ENCODE measurements at regions not wholly inside any gene's neighbourhood (a gene's known extent, or its start where the extent isn't known, plus 50 kb on each side); places are given as distances from the start of the nearest gene placed in this dataset.
"Not testable (repeated sequence)": the region's sequence is repeated elsewhere in the genome, so short reads cannot be mapped to it uniquely, and the experiment has no call there.

DNA sequence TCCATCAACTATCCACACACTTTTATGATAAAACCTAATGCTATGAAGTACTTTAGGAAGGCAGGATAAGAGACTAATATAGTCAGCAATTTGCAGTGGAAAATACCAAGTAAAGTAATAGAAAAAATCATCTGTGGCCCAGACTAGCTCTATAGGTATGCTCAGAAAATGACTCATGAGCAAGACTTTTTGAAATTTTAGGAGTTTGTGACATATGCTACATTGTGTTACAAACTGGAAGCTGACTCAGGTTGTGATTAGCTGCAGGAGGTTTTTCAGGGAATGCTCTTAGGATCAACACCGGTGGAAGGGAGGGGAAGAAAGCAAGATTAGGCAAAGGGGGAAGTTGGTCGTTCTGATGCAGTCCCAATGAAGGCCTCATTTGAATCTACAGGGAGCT lies 56.1 kb downstream of the FEZF1 start:
- 2% methylated on average over 2 of the region's 2 CpGs for WGBS (ENCODE audit: low lambda C conversion rate)
- intact Hi-C loops (cut with micrococcal nuclease; ENCODE audit: unreplicated experiment) (no loop called here), in situ Hi-C loops (cut with HindIII; ENCODE audit: extremely low pct_ligation_motif_present, low pct_unique_long_range_greater_than_20kb) (no loop called here)
- H3K79me2 ChIP-seq (ENCODE audit: insufficient read depth, low read length) = no peaks in the 10 kb centered on the region
- no peaks in the 10 kb centered on the region for H3K4me1 ChIP-seq (ENCODE audit: insufficient read depth, low read length)
- H3K9ac ChIP-seq (ENCODE audit: insufficient read depth, low read depth, low read length) = no peak overlapping the region
- BruUV-seq (replicated peaks) = no TSS peak
- no peak overlapping the region for H2AFZ ChIP-seq (ENCODE audit: low read length)
- H3K36me3 ChIP-seq (replicated peaks in 1 of 2; ENCODE audit: control insufficient read depth in 1 of 2, insufficient read depth in 2 of 2, low read length in 2 of 2) = no peaks in the 10 kb centered on the region
- H3K9me3 ChIP-seq (ENCODE audit: low read length) = no peaks in the 10 kb centered on the region
- 0 out of 5 replicates have a peak, but pooled peaks cover 0 to under 1% of the 10 kb centered on the region in 2 experiments for H3K27me3 ChIP-seq (ENCODE audit: control insufficient read depth in 1 of 2, insufficient read depth in 2 of 2, low read length in 2 of 2)
- FAIRE-seq (no peak), DNase-seq (ENCODE audit: low spot score) (no peak), ATAC-seq (no peak)
- CTCF ChIA-PET (ENCODE audit: low intra/inter-chr PET ratio, low total read pairs) = no interaction called here
- POLR2A ChIA-PET = no interaction called here
- no peaks in the 10 kb centered on the region for H4K20me1 ChIP-seq (ENCODE audit: insufficient read depth, low read length)
- H3K4me3 ChIP-seq (replicated peaks in 1 of 3; ENCODE audit: insufficient read depth in 1 of 3, low read depth in 2 of 3, low read length in 3 of 3) = no peak overlapping the region
- TF ChIP-seq RFXAP (CRISPR knock-in tag; IDR thresholded peaks at IDR 0.05; ENCODE audit: borderline replicate concordance) (no peak), RARA (CRISPR knock-in tag; IDR thresholded peaks at IDR 0.05) (no peak), ZNF230 (CRISPR knock-in tag; IDR thresholded peaks at IDR 0.05) (no peak), RBAK (CRISPR knock-in tag; IDR thresholded peaks at IDR 0.05) (no peak)
- no peak overlapping the region for H3K4me2 ChIP-seq (ENCODE audit: low read depth, low read length)
- H3K27ac ChIP-seq (ENCODE audit: extremely low read length, insufficient read depth, low read length) = no peak overlapping the region

DNA sequence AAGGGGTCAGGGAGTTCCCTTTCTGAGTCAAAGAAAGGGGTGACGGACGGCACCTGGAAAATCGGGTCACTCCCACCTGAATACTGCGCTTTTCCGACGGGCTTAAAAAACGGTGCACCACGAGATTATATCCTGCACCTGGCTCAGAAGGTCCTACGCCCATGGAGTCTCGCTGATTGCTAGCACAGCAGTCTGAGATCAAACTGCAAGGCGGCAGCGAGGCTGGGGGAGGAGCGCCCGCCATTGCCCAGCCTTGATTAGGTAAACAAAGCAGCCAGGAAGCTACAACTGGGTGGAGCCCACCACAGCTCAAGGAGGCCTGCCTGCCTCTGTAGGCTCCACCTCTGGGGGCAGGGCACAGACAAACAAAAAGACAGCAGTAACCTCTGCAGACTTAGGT lies 65.8 kb downstream of the FEZF1 start:
- H3K27me3 ChIP-seq (ENCODE audit: control insufficient read depth in 1 of 2, insufficient read depth in 2 of 2, low read length in 2 of 2); H4K20me1 ChIP-seq (ENCODE audit: insufficient read depth, low read length); CTCF ChIA-PET (ENCODE audit: low intra/inter-chr PET ratio, low total read pairs); in situ Hi-C loops (cut with HindIII; ENCODE audit: extremely low pct_ligation_motif_present, low pct_unique_long_range_greater_than_20kb); H2AFZ ChIP-seq (ENCODE audit: low read length); intact Hi-C loops (cut with micrococcal nuclease; ENCODE audit: unreplicated experiment); H3K79me2 ChIP-seq (ENCODE audit: insufficient read depth, low read length); H3K4me1 ChIP-seq (ENCODE audit: insufficient read depth, low read length); ATAC-seq; H3K36me3 ChIP-seq (replicated peaks in 1 of 2; ENCODE audit: control insufficient read depth in 1 of 2, insufficient read depth in 2 of 2, low read length in 2 of 2); FAIRE-seq; BruUV-seq (replicated peaks); H3K9me3 ChIP-seq (ENCODE audit: low read length): not testable (repeated sequence)
- Histone ChIP-seq H3K9ac (ENCODE audit: insufficient read depth, low read depth, low read length) (peak overlapping the region; percentile 62), H3K27ac (ENCODE audit: extremely low read length, insufficient read depth, low read length) (peak overlapping the region; percentile 52), H3K4me3 (replicated peaks in 1 of 3; ENCODE audit: insufficient read depth in 1 of 3, low read depth in 2 of 3, low read length in 3 of 3) (peak overlapping the region; percentile 57 to 66 (median 57); a peak in 5 of 6 replicates), H3K4me2 (ENCODE audit: low read depth, low read length) (peak overlapping the region; percentile 18; the same call in 1 of the 2 replicates)
- DNase-seq (ENCODE audit: low spot score) = peak; percentile 7
- no CpG with 5 or more reads among the region's 14 CpGs for WGBS (ENCODE audit: low lambda C conversion rate)
- POLR2A ChIA-PET = interaction anchor here (0.8 to 1.3 kb wide), 2 partner anchors 13 to 1384 kb away, joined by 3 read pairs; no protein-coding TSS in a partner anchor
- TF ChIP-seq DMAP1 (CRISPR knock-in tag; IDR thresholded peaks at IDR 0.05) (0 out of 2 replicates have a peak, but pooled peaks have one; percentile 27), KMT2B (CRISPR knock-in tag; IDR thresholded peaks at IDR 0.05) (0 out of 2 replicates have a peak, but pooled peaks have one; percentile 55), PHF8 (CRISPR knock-in tag; IDR thresholded peaks at IDR 0.05) (peak; percentile 51; the same call in 1 of the 2 replicates), YY1 (IDR thresholded peaks at IDR 0.05; ENCODE audit: insufficient read depth, insufficient replicate concordance, low read depth, low read length) (peak; percentile 56)
- TF ChIP-seq, protein P1, sequence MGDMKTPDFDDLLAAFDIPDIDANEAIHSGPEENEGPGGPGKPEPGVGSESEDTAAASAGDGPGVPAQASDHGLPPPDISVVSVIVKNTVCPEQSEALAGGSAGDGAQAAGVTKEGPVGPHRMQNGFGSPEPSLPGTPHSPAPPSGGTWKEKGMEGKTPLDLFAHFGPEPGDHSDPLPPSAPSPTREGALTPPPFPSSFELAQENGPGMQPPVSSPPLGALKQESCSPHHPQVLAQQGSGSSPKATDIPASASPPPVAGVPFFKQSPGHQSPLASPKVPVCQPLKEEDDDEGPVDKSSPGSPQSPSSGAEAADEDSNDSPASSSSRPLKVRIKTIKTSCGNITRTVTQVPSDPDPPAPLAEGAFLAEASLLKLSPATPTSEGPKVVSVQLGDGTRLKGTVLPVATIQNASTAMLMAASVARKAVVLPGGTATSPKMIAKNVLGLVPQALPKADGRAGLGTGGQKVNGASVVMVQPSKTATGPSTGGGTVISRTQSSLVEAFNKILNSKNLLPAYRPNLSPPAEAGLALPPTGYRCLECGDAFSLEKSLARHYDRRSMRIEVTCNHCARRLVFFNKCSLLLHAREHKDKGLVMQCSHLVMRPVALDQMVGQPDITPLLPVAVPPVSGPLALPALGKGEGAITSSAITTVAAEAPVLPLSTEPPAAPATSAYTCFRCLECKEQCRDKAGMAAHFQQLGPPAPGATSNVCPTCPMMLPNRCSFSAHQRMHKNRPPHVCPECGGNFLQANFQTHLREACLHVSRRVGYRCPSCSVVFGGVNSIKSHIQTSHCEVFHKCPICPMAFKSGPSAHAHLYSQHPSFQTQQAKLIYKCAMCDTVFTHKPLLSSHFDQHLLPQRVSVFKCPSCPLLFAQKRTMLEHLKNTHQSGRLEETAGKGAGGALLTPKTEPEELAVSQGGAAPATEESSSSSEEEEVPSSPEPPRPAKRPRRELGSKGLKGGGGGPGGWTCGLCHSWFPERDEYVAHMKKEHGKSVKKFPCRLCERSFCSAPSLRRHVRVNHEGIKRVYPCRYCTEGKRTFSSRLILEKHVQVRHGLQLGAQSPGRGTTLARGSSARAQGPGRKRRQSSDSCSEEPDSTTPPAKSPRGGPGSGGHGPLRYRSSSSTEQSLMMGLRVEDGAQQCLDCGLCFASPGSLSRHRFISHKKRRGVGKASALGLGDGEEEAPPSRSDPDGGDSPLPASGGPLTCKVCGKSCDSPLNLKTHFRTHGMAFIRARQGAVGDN (CRISPR knock-in tag; IDR thresholded peaks at IDR 0.05) = peak; percentile 38
- TF ChIP-seq, protein P2, sequence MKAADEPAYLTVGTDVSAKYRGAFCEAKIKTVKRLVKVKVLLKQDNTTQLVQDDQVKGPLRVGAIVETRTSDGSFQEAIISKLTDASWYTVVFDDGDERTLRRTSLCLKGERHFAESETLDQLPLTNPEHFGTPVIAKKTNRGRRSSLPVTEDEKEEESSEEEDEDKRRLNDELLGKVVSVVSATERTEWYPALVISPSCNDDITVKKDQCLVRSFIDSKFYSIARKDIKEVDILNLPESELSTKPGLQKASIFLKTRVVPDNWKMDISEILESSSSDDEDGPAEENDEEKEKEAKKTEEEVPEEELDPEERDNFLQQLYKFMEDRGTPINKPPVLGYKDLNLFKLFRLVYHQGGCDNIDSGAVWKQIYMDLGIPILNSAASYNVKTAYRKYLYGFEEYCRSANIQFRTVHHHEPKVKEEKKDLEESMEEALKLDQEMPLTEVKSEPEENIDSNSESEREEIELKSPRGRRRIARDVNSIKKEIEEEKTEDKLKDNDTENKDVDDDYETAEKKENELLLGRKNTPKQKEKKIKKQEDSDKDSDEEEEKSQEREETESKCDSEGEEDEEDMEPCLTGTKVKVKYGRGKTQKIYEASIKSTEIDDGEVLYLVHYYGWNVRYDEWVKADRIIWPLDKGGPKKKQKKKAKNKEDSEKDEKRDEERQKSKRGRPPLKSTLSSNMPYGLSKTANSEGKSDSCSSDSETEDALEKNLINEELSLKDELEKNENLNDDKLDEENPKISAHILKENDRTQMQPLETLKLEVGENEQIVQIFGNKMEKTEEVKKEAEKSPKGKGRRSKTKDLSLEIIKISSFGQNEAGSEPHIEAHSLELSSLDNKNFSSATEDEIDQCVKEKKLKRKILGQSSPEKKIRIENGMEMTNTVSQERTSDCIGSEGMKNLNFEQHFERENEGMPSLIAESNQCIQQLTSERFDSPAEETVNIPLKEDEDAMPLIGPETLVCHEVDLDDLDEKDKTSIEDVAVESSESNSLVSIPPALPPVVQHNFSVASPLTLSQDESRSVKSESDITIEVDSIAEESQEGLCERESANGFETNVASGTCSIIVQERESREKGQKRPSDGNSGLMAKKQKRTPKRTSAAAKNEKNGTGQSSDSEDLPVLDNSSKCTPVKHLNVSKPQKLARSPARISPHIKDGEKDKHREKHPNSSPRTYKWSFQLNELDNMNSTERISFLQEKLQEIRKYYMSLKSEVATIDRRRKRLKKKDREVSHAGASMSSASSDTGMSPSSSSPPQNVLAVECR (CRISPR knock-in tag; IDR thresholded peaks at IDR 0.05; ENCODE audit: borderline replicate concordance) = peak; percentile 33; the same call in 1 of the 2 replicates
